ENCODE measurements at regions not wholly inside any gene's neighbourhood (a gene's known extent, or its start where the extent isn't known, plus 50 kb on each side); places are given as distances from the start of the nearest gene placed in this dataset.

DNA sequence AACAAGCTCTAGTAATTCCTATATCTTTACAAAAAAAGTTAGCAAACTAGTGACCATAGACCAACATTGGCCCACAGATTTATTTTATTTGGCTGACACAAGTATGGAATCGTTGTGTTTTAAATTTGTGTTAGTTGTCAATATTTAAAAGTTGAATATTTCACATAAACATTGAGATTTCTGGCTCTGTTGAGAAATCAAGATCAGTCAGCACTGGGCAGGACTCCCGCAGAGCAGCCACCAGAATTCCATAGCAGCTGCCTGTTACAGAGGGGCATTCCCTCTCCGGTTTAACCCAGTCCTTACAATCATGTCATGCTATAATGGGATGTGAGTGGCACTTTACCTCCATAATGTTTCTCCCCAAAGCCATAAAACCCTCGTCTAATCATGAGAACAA is 79.2 kb upstream of the NRIP1 start:
- Histone ChIP-seq H3K36me3 (ENCODE audit: control insufficient read depth in 2 of 2, insufficient read depth in 2 of 2, low read length in 1 of 2) (no peaks in the 10 kb centered on the region), H3K27ac (ENCODE audit: low read depth in 1 of 2, low read length in 1 of 2) (no peak overlapping the region), H3K4me1 (ENCODE audit: control insufficient read depth in 2 of 2, insufficient read depth in 2 of 2, low read length in 2 of 2) (no peaks in the 10 kb centered on the region), H3K27me3 (ENCODE audit: control insufficient read depth in 2 of 2, insufficient read depth in 1 of 2, low read length in 1 of 2) (no peaks in the 10 kb centered on the region), H3K4me3 (ENCODE audit: low read length in 2 of 2) (no peak overlapping the region), H3K9me3 (ENCODE audit: control insufficient read depth in 2 of 2, insufficient read depth in 1 of 2, low read length in 1 of 2) (no peaks in the 10 kb centered on the region)
- WGBS: 96% methylated on average over 4 of the region's 4 CpGs
- no peak for DNase-seq (ENCODE audit: low read depth in 6 of 9, low spot score in 9 of 9)

DNA sequence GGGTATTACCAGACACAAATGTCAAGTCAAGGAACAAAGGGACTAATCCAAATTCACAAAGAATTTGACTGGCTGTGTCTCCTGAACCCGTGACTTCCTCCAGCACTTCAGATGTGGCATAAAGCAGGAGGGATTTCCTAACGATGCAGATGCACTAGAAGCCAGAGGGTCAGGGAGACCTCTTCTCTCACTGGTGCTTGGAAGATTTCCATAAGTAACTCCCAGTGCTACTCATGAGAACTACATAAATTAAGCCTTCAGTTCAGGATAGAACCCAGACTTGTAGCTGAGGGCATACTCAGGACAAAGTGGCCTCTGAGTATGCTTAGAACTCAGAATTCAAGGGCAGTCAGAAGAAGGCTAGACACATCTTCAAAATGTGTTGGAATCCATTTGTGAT is 83.6 kb upstream of the NRIP1 start:
- H3K4me3 ChIP-seq (ENCODE audit: low read length in 2 of 2): no peak overlapping the region
- H3K9me3 ChIP-seq (ENCODE audit: control insufficient read depth in 2 of 2, insufficient read depth in 1 of 2, low read length in 1 of 2): no peaks in the 10 kb centered on the region
- no peak overlapping the region for H3K27ac ChIP-seq (ENCODE audit: low read depth in 1 of 2, low read length in 1 of 2)
- no peak for DNase-seq (ENCODE audit: low read depth in 6 of 9, low spot score in 9 of 9)
- no peaks in the 10 kb centered on the region for H3K36me3 ChIP-seq (ENCODE audit: control insufficient read depth in 2 of 2, insufficient read depth in 2 of 2, low read length in 1 of 2)
- no peaks in the 10 kb centered on the region for H3K4me1 ChIP-seq (ENCODE audit: control insufficient read depth in 2 of 2, insufficient read depth in 2 of 2, low read length in 2 of 2)
- WGBS: 87% methylated on average over 2 of the region's 2 CpGs
- H3K27me3 ChIP-seq (ENCODE audit: control insufficient read depth in 2 of 2, insufficient read depth in 1 of 2, low read length in 1 of 2): no peaks in the 10 kb centered on the region

DNA sequence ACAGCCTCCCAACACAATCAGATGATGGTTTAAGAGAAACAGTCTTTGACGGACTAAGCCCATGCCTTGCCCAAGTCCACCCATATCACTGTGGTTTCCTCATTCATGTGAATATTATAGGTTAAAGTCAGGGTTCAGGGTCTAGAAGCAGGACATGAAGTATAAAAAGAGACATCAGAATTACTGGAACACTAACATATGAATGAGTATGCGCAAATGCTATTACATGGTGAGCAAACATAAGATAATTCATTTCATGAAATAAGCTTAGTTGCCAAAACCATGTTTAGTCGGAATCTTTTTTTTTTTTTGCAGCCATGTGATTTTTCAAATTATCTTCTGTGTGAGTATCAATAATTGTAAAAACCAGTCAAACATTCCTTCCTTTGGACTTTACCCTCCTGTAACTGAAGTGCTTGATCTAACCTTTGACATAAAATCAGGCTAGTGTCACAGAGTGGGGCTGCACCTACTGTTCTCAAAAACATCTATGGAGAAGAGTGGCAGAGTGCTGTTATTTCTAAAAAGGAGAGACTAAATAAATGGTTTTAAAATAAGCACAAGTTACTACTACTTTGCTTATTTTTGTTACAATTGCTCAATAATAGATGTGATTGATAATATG is 84.9 kb upstream of the NRIP1 start:
- Histone ChIP-seq H3K4me1 (ENCODE audit: control insufficient read depth in 2 of 2, insufficient read depth in 2 of 2, low read length in 2 of 2) (no peaks in the 10 kb centered on the region), H3K9me3 (ENCODE audit: control insufficient read depth in 2 of 2, insufficient read depth in 1 of 2, low read length in 1 of 2) (no peaks in the 10 kb centered on the region), H3K27ac (ENCODE audit: low read depth in 1 of 2, low read length in 1 of 2) (no peak overlapping the region), H3K27me3 (ENCODE audit: control insufficient read depth in 2 of 2, insufficient read depth in 1 of 2, low read length in 1 of 2) (no peaks in the 10 kb centered on the region), H3K36me3 (ENCODE audit: control insufficient read depth in 2 of 2, insufficient read depth in 2 of 2, low read length in 1 of 2) (no peaks in the 10 kb centered on the region), H3K4me3 (ENCODE audit: low read length in 2 of 2) (no peak overlapping the region)
- DNase-seq (ENCODE audit: low read depth in 6 of 9, low spot score in 9 of 9): no peak
- WGBS: 97% methylated on average over 3 of the region's 3 CpGs

DNA sequence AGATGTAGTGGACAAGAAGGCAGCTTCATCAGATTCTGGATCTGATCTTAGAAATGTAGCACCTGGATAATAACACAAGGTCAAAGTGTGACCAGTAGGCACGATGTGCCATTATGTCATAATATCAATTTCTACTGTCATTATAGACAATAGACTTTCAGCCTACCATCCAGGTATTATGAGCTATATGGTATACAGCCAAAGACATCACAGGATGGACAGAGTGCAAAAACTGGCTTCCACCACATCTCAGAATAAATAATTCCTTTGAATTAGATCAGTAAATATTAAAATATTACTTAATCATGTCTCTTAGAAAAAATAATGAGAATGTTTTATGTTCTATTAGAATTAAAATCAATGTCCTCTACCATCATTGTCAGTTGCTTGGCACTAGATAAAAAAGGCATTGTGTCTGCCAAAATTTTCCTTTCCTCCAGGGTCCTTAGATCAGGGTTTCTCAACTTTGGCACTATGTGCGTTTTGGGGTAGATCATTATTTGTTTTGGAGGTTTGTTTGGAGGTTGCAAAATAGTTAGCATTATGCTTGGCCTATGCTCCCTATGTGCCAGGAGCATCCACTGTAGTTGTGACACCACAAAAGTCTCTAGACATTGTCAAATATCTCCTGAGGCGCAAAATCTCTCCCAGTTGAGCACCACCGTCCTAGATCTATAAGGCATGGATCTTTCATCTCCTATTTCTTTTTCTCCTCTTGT is 86.7 kb upstream of the NRIP1 start:
- WGBS: 95% methylated on average over 4 of the region's 4 CpGs
- no peak overlapping the region for H3K4me3 ChIP-seq (ENCODE audit: low read length in 2 of 2)
- no peaks in the 10 kb centered on the region for H3K4me1 ChIP-seq (ENCODE audit: control insufficient read depth in 2 of 2, insufficient read depth in 2 of 2, low read length in 2 of 2)
- H3K36me3 ChIP-seq (ENCODE audit: control insufficient read depth in 2 of 2, insufficient read depth in 2 of 2, low read length in 1 of 2): no peaks in the 10 kb centered on the region
- no peak for DNase-seq (ENCODE audit: low read depth in 6 of 9, low spot score in 9 of 9)
- no peaks in the 10 kb centered on the region for H3K27me3 ChIP-seq (ENCODE audit: control insufficient read depth in 2 of 2, insufficient read depth in 1 of 2, low read length in 1 of 2)
- no peaks in the 10 kb centered on the region for H3K9me3 ChIP-seq (ENCODE audit: control insufficient read depth in 2 of 2, insufficient read depth in 1 of 2, low read length in 1 of 2)
- no peak overlapping the region for H3K27ac ChIP-seq (ENCODE audit: low read depth in 1 of 2, low read length in 1 of 2)

DNA sequence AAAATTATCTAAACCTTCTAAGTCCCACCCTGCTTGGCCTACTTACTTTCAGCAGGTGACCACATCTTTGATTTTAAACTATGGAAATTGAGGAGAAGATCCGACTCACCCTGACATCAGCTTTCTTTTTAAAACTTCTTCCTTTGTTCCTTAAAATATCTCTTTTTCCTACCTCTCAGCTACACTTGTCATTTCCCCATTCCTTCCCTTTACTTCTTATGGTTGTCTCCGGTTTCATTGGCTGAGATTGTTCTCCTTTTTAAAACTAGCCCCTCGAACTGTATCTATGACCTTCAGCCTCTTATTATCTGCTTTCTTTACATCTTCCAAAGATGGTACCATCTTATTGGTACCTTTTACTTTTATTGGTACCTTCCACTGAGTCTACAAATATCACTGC is 87.8 kb upstream of the NRIP1 start:
- no peaks in the 10 kb centered on the region for H3K36me3 ChIP-seq (ENCODE audit: control insufficient read depth in 2 of 2, insufficient read depth in 2 of 2, low read length in 1 of 2)
- no peak overlapping the region for H3K27ac ChIP-seq (ENCODE audit: low read depth in 1 of 2, low read length in 1 of 2)
- no peaks in the 10 kb centered on the region for H3K9me3 ChIP-seq (ENCODE audit: control insufficient read depth in 2 of 2, insufficient read depth in 1 of 2, low read length in 1 of 2)
- no peaks in the 10 kb centered on the region for H3K27me3 ChIP-seq (ENCODE audit: control insufficient read depth in 2 of 2, insufficient read depth in 1 of 2, low read length in 1 of 2)
- H3K4me1 ChIP-seq (ENCODE audit: control insufficient read depth in 2 of 2, insufficient read depth in 2 of 2, low read length in 2 of 2): no peaks in the 10 kb centered on the region
- WGBS: 81% methylated on average over 3 of the region's 3 CpGs
- no peak overlapping the region for H3K4me3 ChIP-seq (ENCODE audit: low read length in 2 of 2)
- DNase-seq (ENCODE audit: low read depth in 6 of 9, low spot score in 9 of 9): no peak

DNA sequence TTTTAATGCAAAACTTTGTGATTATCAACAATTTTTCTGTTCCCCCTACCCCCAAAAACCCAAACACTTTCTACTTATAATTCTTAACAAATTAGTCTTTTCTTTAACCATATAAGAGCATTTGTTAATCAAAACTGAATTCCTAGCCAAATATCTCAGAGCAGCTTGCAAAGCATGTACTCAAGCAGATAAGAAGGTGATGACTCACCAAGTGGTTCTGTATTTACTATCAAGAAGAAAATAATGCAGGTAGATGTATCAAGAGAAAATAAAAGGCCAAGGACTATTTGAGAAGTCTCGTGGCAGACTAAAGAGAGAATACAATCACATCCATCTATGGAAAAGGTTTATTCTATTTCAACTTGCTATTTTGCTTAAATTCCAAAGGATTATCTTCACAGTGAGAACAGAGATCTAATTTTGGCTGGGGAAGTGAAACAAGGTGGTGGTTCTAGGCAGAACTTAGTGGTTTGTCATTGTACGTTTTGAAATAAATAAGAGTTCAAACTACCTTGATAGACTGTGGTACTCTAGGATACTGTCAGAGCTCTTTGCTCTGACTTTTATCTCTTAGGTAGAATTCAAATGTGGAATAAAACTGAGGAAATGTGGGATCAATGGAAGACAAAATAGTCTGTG is 94.7 kb upstream of the NRIP1 start:
- no peaks in the 10 kb centered on the region for H3K9me3 ChIP-seq (ENCODE audit: control insufficient read depth in 2 of 2, insufficient read depth in 1 of 2, low read length in 1 of 2)
- no peak overlapping the region for H3K4me3 ChIP-seq (ENCODE audit: low read length in 2 of 2)
- no peaks in the 10 kb centered on the region for H3K4me1 ChIP-seq (ENCODE audit: control insufficient read depth in 2 of 2, insufficient read depth in 2 of 2, low read length in 2 of 2)
- no peak for DNase-seq (ENCODE audit: low read depth in 6 of 9, low spot score in 9 of 9)
- no peaks in the 10 kb centered on the region for H3K36me3 ChIP-seq (ENCODE audit: control insufficient read depth in 2 of 2, insufficient read depth in 2 of 2, low read length in 1 of 2)
- H3K27ac ChIP-seq (ENCODE audit: low read depth in 1 of 2, low read length in 1 of 2): no peak overlapping the region
- no peaks in the 10 kb centered on the region for H3K27me3 ChIP-seq (ENCODE audit: control insufficient read depth in 2 of 2, insufficient read depth in 1 of 2, low read length in 1 of 2)
- 64% methylated on average over 2 of the region's 2 CpGs for WGBS

DNA sequence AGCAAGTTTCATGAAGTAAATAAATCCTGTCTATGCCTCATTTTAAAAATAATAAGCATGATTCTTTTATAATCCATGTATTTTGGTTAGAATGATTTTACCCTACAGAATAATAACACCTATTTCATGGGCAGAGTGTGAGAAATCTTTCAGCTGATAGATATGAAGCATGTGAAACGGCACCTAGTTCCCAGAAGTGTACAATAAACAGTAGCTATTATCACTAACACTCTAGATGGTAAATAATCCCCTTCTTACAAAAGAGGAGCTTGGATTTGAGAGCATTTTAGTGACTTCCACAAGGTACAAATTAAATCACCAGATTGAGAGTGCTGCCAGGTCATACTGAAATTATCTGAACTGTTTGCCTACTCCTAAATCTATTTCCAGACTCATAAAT is 95.3 kb upstream of the NRIP1 start:
- no peak overlapping the region for H3K27ac ChIP-seq (ENCODE audit: low read depth in 1 of 2, low read length in 1 of 2)
- no peak overlapping the region for H3K4me3 ChIP-seq (ENCODE audit: low read length in 2 of 2)
- H3K36me3 ChIP-seq (ENCODE audit: control insufficient read depth in 2 of 2, insufficient read depth in 2 of 2, low read length in 1 of 2): no peaks in the 10 kb centered on the region
- H3K9me3 ChIP-seq (ENCODE audit: control insufficient read depth in 2 of 2, insufficient read depth in 1 of 2, low read length in 1 of 2): no peaks in the 10 kb centered on the region
- DNase-seq (ENCODE audit: low read depth in 6 of 9, low spot score in 9 of 9): no peak
- no peaks in the 10 kb centered on the region for H3K4me1 ChIP-seq (ENCODE audit: control insufficient read depth in 2 of 2, insufficient read depth in 2 of 2, low read length in 2 of 2)
- WGBS: 96% methylated on average over 1 of the region's 1 CpG
- H3K27me3 ChIP-seq (ENCODE audit: control insufficient read depth in 2 of 2, insufficient read depth in 1 of 2, low read length in 1 of 2): no peaks in the 10 kb centered on the region

DNA sequence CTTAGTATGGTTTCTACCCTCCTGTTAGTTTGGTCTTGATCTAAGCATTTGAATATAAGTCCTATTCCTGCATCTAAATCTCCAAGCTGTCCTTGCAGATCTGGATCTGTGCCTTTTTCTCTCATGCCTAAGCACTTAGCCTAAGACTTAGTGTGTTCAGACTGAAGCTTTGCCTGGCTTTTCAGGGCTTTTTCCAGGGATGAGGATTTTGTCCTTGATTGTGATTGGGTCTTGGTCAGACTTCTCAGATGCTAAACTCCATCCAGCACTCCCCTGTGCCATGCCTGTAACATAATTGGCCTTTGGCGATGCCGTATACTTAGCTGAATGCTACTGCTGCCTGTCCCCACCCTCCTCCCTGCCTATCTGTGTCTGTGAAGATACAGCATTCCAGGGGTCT is 98.1 kb upstream of the NRIP1 start:
- Histone ChIP-seq H3K9me3 (ENCODE audit: control insufficient read depth in 2 of 2, insufficient read depth in 1 of 2, low read length in 1 of 2) (no peaks in the 10 kb centered on the region), H3K27me3 (ENCODE audit: control insufficient read depth in 2 of 2, insufficient read depth in 1 of 2, low read length in 1 of 2) (no peaks in the 10 kb centered on the region), H3K4me3 (ENCODE audit: low read length in 2 of 2) (no peak overlapping the region), H3K36me3 (ENCODE audit: control insufficient read depth in 2 of 2, insufficient read depth in 2 of 2, low read length in 1 of 2) (no peaks in the 10 kb centered on the region), H3K4me1 (ENCODE audit: control insufficient read depth in 2 of 2, insufficient read depth in 2 of 2, low read length in 2 of 2) (no peaks in the 10 kb centered on the region), H3K27ac (ENCODE audit: low read depth in 1 of 2, low read length in 1 of 2) (no peak overlapping the region)
- WGBS: 99% methylated on average over 2 of the region's 2 CpGs
- DNase-seq (ENCODE audit: low read depth in 6 of 9, low spot score in 9 of 9): no peak

DNA sequence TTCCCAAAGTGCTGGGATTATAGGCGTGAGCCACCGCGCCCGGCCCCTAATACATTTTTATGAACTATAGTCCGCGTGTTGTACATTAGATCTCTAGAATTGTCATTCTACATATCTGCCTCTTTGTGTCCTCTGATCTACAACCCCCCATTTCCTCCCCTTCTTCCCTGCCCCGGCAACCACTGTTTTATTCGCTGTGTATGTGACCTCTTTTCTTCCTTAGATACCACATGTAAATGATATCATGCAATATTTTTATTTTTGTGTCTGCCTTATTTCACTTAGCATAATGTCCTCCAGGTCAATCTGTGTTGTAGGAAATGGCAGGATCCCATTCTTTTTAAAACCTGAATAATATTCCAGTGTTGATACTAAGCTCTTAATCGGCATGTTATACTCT is 99.5 kb upstream of the NRIP1 start:
- no peak overlapping the region for H3K27ac ChIP-seq (ENCODE audit: low read depth in 1 of 2, low read length in 1 of 2)
- WGBS: 86% methylated on average over 9 of the region's 9 CpGs
- H3K27me3 ChIP-seq (ENCODE audit: control insufficient read depth in 2 of 2, insufficient read depth in 1 of 2, low read length in 1 of 2): no peaks in the 10 kb centered on the region
- DNase-seq (ENCODE audit: low read depth in 6 of 9, low spot score in 9 of 9): peak in 1 of 9 donors; percentile 23
- H3K9me3 ChIP-seq (ENCODE audit: control insufficient read depth in 2 of 2, insufficient read depth in 1 of 2, low read length in 1 of 2): no peaks in the 10 kb centered on the region
- H3K4me3 ChIP-seq (ENCODE audit: low read length in 2 of 2): no peak overlapping the region
- no peaks in the 10 kb centered on the region for H3K4me1 ChIP-seq (ENCODE audit: control insufficient read depth in 2 of 2, insufficient read depth in 2 of 2, low read length in 2 of 2)
- H3K36me3 ChIP-seq (ENCODE audit: control insufficient read depth in 2 of 2, insufficient read depth in 2 of 2, low read length in 1 of 2): no peaks in the 10 kb centered on the region

Measured in thymus (tissue), 11 donors.